TTC549 (cell line): ENCODE measurements at regions not wholly inside any gene's neighbourhood (a gene's known extent, or its start where the extent isn't known, plus 50 kb on each side); places are given as distances from the start of the nearest gene placed in this dataset.

Source experiments
- FAIRE-seq: peaks from 2 replicates; lab custom pipeline; 2012; peaks lifted over from hg19 to GRCh38; lab: Jason Lieb, UNC

DNA sequence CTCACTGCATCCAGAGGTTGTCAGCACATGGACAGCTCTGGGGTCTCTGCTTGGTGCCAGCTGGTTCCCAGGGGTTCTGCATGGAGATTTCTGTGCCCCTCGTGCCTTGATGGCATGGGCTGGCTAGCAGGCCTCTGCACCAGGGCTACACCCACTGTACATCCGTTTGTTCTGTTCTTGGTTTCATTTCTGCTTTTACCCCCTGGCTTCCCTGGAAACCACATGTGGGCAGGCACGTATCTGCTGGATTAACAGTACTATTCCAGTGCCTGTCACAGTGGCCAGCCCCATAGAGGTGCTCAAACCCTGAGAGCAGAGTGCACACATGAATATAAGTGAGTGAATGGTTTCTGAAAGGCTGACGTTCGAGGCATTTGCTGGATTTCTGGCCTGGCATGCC is 207.2 kb upstream of the GPR26 start:
- no peak for FAIRE-seq

DNA sequence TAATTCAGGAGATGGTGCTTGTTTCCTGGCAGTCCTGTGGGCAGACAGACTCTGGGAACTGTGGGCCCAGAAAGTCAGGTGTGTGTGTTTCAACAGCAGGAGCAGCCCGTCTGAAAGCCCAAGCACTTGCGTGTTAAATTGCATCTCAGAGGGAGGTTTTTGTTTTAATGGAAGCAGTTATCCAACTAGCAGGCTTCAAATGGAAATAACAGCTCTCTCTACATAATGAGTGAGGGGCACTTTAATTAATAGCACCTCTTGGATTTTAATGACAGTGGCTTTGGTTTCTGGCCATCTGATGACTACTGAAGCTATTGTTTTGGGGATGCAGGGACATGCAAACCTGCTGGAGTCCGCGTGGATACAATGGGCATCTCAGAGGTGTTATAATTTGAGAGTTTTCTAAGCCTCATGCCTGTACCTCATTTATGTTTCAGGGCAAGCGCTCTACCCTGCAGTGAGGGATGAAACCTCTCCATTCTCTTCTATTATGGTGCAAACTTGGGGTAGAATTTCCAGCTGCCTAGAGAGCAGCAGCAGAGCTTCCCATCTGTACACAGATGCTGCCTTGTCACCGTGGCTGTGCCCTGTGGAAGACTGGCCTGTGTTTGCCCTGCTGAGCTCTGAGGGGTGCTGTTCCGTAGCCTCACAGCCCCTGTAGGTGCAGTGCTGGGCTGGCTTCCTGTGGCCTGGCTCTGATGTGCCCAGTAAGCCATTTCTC is 206.6 kb upstream of the GPR26 start:
- FAIRE-seq: no peak

DNA sequence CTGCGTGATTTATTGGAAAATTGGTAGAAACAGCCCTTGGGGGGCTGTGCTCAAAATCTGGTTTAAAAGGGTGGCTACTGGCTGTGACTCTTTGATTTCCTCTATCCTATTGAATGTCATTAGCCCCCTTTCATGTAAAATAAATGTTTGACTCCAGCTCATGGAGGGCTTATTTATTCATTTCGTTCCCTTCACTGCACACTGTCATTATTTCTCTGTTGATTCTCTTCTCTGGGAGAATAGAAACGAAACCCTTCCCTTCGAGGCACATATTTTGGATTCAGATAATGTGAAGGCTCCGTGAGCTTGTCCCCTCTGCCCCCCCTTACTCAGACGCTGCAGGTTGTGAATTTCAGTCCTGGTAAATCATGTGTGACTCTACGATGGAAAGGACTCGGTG is 203.9 kb upstream of the GPR26 start:
- no peak for FAIRE-seq

DNA sequence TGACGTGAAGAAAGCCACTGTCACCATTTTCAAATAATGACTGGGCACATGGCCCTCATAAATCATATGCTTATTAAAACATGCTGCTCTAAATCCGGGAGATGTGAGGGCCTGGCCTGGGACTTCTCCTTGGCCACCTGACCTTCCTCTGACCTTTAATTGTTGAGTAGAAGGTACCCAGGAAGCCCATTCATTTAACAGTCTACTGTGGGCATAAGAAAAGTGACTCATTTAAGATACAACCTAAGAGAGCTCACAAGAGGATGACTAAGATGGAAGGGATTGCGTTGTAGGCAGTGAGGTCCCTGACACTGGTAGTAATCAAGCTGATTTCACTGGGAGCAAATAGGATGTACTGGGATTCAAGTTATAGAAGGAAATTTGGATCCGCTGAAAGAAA is 203.4 kb upstream of the GPR26 start:
- FAIRE-seq: no peak

DNA sequence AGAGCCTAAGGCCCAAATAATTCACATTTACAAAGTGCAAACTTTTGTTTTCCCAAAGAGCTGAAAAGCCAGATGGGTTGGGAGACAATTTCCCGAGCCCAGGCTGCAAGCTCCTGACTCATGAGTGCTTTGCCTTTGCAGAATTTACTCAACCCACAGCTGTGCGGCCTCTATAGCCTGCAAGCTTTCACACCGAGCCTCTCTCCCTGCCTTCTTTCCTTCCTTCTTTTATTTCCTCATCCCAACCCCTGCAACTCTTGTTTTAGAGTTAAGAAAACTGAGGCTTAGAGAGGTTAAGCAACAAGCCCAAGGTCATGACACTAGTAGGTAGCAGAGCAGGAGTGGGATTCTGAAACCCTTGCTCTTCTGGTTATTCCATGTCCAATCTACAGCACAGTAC is 203.0 kb upstream of the GPR26 start:
- no peak for FAIRE-seq

DNA sequence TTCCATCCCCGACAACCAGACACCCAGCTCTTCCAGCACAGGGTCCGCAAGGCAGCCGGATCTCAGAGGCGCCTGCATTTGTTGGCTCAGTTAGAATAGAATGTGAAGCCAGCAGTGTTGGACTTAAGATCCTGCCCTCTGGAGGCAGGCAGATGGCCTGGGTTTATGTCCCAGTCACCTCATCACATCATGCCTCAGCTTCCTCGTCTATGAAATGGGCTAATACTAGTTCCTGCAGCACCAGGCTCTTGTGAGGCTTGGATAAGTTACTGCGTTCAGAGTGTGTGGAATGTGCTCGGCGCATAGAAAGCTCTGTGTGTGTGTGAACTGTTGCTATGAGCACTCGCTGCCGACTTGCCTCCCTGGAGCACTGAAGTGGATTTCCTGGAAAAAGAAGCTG is 202.5 kb upstream of the GPR26 start:
- FAIRE-seq: no peak

DNA sequence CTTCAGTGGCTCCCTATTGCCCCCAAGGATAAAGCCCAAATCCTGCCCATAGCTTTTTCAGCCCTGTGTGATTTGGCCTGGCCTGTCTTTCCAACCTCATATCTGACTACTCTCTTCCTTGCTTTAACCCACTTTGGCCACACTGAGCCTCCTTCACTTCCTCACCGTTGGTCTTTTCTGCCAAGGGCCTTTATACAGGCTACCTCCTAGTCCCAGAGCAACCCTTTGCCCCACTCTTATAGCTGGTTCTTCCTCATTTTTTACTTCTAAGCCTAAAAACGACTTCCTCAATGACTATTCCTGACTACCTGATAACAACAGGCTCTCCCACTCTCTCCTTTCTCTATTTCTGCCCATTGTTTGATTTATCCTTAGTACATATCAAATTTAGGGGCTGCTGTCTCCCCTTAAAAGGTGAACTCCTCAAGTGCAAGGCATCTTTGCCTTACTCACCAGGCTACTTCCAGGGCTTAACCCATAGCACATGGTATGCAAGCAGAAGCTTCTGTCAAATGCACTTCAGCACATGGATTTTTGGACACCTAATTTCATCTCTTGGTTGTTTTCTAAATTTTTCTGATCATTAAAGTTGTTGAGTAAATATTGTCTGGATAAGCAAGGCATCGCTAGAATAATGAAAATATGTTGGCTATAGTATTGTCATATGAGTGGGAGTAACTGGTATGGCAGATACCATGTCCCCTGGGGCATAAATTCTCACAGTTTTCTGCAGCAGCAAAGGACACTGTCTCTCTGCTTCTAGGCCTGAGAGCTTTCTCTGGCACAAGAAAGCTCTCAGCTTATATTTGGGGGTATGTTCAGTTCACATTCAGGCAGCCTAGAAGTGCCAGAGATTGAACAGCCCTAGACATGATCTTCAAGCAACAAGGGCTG is 201.5 kb upstream of the GPR26 start:
- FAIRE-seq: no peak

DNA sequence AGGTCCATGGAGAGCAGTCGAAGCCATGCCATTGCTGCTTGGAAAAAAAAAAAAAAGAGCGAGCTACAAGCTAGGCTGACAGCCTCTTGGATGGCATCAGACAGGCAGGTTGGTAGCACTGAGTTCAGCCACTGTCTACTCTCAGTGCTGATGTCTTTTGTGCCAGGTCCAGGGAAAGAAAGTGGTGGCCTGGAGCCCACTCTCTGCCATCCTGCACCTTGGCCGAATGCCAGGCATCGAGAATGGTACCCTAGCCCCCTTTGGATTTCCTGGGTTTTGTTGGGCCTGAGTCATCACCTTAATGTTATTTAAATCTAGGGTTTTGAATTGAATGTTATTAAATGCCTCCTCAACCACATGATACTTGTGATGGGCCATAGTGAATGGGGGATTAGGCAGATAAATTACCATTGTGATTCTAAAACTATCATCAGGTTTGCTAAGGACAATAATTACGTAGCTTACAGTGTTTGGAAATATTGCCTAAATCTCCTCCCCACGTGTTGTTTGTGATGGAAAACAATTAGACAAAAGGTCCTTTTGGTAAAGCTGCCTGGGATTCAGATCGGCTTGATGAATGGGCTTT is 195.7 kb upstream of the GPR26 start:
- FAIRE-seq: no peak

DNA sequence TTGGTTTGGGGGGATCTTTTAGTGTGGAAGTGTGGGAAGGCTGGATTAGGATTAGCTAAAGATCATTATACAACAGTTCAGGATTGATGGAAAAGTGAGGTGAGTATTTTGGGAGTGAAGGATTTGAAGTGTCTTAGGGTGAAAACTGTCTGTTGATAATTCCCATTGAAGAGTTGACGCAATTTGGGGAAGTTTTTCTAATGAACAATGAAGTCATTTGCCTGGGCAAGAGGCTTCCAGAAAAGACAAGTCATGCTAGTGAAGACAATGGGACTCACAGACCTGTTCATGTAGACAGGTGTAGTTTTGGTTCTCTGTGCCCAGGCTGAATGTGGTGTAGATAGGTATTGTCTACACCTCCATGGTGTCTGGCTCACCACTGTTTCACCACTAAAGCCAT is 194.3 kb upstream of the GPR26 start:
- no peak for FAIRE-seq

DNA sequence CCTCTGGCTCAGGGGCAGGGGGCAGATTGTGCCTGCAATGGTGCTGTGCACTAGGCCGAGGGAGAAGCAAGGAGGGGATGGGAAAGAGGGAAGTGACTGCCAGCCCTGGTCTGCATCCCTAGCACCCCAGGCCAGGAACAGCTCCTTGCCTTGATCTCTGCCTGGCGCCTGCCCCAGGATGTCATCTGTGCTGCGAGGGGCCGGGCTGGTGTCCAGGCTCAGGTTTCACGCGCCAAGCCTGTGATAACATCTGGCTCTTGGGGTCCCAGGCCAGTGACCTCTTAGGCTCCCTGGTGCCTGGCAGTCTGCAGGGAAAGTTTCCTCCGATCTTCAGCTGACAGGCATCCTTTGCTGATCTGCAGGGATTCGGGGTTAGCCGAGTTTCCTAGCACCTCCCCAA is 193.5 kb upstream of the GPR26 start:
- FAIRE-seq: no peak

DNA sequence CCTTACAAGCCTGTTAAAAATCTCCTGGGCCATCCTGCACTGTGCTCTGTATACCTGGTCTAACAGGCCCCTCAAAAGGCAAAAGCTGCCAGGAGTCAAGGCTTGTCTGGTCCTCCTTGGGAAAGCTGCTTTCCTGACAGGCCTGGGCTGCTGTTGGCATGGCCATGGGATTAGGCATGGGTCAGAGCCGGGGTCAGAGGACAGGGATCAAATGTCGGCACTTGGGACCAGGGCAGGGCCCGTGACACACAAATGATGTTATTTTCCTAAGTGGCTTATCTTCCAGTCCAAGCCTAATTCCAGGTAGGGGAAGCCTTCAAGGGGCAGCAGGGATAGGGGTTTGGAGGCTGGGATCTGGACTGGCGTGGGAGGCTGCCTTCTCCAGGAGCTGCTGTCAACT is 191.5 kb upstream of the GPR26 start:
- no peak for FAIRE-seq

DNA sequence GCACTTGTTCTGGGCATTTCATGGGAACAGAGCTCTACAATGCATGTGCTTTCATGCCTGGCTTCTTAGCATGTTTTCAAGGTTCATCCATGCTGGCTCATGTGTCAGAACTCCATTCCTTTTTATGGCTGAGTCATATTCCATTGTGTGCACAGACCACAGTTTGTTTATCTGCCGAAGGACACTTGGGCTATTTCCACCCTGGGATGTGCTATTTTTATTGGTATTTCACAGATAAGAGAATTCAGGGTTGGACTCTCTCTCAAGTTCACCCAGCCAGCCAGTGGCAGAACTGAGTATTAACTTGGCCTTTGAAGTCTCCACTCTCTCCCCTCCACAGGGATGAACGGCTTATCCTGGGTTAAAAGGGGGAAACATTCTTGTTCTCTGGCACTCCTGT is 190.7 kb upstream of the GPR26 start:
- FAIRE-seq: no peak

DNA sequence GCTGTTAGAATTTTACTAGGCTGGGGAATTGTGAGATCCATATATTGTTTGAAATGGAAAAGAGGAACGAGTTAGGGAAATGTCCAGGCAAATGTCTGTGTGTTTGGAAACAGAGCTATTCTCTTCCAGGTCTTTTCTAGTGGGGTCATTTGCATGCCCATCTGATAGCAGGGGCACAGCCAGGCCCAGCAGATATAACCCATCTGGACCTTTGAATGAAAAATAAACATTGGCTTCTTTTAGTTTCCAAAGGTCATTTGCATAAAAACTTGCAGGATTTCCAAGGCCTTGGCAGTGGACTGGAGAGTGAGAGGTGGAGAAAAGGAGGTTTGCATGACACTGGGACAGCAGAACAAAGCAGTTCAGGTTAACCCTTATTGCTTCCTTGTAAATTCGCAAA is 188.0 kb upstream of the GPR26 start:
- FAIRE-seq: no peak

DNA sequence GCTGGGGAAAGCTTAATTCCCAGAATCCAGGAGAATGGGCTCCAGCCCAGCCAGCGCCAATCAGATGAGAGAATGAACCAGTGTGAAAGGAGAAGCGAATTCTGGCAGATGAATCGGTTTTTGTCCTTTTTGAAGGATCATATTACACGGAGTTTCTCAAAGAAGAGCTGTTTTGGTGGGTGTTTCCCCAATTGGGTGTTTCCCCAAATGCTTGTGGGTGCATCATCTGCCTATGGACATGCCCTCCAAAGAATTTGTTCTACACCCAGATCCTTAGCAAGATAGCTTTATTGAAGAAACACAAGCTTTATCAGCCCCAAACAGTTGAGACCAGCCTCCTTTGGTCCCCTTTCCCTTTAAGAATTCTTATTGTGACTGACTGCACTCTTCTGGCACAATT is 186.5 kb upstream of the GPR26 start:
- no peak for FAIRE-seq

DNA sequence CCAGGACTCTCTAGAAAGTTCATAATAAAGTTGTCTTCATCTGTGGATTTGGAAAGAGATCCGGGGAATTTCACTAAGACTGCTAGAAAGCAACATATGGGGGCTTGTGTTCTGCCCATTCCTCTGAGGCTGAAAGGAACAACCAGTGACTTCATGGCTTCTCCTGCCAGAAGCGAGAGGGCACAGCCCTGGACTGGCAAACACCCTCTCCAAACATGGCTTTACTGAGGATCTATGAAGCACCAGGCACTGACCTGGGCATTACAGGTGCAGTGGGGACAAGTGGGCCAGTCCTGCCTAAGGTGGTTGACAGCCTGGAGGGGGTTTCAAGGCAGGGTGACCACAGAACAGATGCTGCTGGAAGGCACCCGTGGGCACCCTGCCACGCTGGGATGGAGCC is 185.8 kb upstream of the GPR26 start:
- no peak for FAIRE-seq

DNA sequence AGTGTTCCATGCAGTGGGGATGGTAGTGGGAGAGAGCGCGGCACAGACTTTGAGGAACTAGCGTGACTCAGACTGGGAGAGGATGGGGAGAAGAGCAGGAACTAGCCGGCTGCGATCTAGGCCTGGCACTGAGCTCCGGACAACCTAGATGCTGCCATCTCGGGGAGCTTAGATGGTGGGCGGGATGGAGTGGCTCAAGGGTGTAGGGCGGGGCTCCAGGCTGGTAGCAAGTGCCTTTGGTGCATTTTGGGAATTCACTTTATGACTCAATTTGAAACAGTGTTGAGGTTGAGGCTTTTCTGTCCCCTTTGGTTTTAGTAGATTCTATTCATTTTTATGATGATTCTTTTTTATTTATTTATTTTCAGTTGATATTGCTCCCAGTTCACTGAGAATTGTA is 185.3 kb upstream of the GPR26 start:
- no peak for FAIRE-seq

DNA sequence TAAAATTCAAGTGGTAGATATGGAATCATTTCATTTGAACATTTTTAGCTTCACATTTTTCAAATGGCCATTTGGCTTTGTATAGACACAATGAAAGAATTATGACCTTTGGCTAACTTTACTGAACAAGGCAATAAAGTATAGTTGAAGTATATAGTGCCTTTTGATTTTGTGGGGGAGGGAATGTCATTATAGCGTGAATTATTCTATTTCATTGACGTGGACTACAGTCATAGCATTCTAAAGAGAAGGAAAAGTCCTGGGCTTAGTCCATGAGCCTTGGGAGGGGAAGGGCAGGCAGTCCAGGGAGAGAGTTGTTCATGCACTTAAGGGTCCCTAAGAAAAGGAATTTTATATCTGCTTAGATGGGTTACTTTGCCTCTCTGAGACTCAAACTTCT is 181.4 kb upstream of the GPR26 start:
- no peak for FAIRE-seq

DNA sequence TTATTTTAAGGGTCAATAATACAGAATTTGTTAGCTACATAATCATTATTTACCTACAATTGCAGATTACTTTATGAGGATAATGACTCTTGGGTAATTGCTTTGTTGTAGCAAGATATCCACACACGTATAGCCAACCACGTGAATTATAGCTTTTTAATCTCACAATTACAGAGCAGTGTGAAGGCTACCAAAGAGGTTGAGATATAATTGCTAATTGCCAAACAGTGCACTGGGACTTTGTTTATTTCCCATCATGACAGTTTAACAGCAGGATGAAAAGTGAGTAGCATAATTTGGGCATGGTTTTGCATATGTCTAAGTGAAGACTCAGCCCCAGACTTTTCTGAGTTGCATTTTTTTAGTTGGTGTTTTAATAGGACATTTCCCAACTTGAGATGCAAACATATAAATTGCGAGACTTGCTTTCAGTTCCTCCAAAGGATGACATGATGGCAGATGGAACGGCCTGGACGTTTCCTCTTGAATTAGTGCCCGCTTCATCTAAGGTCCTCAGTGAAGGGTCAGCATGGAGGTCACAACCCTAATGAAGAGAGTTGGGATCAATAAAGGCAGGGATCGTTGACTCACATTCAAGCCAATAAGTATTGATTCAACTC is 180.7 kb upstream of the GPR26 start:
- FAIRE-seq: no peak

DNA sequence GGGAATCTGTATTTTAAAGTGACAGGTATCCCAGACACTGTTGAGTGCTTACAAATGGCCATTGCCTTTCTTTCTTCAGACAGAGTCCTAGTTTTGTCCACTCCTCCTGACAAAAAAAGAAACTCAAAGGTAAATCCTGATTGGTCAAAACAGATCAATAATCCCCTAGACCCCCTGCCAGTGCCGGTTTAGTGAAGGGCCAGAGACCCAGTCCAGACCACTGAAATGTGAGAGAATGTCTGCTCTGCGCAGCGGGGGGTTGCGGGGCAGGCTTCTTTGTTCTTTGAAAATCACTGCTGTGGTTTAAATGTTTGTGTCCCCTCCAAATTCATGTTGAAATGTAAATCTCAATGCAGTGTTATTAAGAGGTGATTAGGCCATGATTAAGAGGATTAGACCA is 177.7 kb upstream of the GPR26 start:
- FAIRE-seq: no peak

DNA sequence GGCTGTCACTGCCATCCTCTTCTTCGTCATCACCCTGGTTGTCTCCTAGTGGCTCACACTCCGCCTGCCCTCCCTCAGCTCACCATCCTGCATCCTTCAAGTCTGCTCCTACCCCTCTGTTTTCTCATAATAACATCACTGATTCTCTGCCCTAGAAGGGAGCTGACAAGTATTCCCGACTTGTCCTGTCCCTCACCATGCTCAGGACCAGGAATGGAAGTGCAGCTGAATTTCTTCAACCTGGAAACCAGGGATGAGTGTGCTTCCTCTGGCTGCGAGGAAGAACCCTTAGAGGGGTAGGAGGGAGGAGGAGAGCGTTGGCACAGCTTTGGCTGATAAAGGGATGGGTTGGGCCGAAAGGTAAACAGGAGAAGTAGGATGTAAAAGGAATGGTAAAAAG is 174.8 kb upstream of the GPR26 start:
- no peak for FAIRE-seq

DNA sequence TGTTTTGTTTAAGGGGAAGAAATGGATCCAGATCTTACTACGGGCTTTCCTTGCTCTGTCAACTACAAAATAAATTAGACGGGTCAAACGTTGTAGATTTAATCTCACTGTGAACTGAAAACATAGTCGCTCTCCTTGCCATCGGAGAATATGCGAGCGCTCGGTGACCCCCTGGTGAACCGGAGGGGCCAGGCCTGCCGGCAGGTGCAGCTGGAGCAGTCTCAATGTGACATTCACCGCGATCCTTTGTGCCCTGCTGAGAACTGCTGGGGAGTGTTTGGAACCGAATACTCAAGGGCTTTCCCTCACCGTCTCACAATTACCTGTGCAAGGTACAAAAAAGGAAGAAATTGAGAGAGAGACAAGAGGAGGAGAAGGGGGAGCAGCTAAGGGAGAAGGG is 174.1 kb upstream of the GPR26 start:
- FAIRE-seq: no peak

DNA sequence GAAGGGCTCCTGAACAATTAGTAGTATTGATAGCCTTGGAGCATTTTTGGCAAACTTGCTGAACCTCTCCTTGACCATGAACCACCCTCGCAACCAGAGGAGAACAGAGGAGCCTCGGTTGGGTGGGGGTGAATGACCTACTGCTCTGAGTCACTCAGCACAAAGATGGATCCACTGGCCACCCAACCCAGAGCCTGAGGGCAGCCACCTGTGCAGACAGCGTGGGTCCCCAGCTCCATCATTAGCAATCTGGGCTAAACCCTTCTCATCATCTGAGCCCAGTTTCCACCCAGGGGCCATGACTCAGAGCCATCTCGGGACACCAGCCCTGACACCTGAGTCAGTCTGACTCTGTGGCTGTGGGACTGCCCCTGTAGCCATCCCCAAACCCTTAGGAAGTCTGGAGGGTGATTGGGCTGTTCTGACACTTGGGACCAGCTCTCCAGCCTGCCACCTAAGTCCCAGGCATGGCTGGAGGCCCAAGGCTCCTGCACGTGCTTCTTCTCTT is 171.8 kb upstream of the GPR26 start:
- no peak for FAIRE-seq

DNA sequence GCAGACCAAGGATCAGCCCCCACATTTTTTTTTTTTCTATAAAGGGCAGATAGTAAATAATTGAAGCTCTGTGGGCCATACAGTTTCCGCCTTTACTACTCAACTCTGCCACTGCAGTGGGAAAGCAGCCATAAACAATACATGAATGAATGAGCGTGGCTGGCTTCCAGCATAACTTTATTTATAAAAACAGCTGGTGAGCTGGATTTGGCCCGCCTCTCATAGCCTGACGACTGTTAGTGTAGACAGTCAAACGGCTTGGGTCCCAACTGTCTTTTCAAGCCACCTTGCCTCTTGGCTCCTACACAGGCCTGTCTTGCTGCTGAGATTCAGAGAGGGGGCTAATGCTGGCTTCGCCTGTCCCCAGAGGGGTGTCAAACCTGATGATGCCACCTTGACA is 169.8 kb upstream of the GPR26 start:
- no peak for FAIRE-seq
